ENCODE measurements at regions not wholly inside any gene's neighbourhood (a gene's known extent, or its start where the extent isn't known, plus 50 kb on each side); places are given as distances from the start of the nearest gene placed in this dataset.

DNA sequence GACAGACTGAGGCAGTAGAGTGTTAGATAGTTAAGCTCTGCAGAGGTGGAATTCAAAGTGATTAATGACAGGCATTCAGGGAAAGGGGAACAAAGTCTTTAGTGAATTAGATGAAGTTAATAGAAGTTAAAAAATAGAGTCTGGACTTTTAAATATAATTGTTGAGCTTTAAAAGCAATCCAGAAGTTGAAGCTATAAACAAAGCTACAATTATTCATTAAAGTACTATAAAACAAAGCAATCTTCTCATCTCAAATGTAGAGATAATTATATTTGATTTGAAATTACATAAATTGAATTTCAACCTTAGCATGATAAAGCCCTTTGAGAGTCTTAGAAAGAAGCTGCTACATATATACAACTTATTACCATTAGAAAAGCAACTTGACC, 710.6 kb downstream of the MRPL39 start:
- Mint-ChIP-seq H3K27ac (ENCODE audit: unreplicated experiment) (no peak overlapping the region), H3K4me3 (ENCODE audit: low read depth, unreplicated experiment) (no peak overlapping the region), H3K4me1 (ENCODE audit: low read depth, unreplicated experiment) (no peaks in the 10 kb centered on the region), H3K27me3 (ENCODE audit: unreplicated experiment) (no peaks in the 10 kb centered on the region), H3K9me3 (ENCODE audit: low read depth, unreplicated experiment) (peaks cover 8% of the 10 kb centered on the region), H3K36me3 (ENCODE audit: insufficient read depth, unreplicated experiment) (no peaks in the 10 kb centered on the region)
- CTCF ChIA-PET: no interaction called here
- no TSS peak for BruUV-seq (replicated peaks)
- no peak for DNase-seq
- intact Hi-C loops (cut with micrococcal nuclease; ENCODE audit: unreplicated experiment): no loop called here
- TF ChIP-seq, protein P1, sequence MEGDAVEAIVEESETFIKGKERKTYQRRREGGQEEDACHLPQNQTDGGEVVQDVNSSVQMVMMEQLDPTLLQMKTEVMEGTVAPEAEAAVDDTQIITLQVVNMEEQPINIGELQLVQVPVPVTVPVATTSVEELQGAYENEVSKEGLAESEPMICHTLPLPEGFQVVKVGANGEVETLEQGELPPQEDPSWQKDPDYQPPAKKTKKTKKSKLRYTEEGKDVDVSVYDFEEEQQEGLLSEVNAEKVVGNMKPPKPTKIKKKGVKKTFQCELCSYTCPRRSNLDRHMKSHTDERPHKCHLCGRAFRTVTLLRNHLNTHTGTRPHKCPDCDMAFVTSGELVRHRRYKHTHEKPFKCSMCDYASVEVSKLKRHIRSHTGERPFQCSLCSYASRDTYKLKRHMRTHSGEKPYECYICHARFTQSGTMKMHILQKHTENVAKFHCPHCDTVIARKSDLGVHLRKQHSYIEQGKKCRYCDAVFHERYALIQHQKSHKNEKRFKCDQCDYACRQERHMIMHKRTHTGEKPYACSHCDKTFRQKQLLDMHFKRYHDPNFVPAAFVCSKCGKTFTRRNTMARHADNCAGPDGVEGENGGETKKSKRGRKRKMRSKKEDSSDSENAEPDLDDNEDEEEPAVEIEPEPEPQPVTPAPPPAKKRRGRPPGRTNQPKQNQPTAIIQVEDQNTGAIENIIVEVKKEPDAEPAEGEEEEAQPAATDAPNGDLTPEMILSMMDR (IDR thresholded peaks at IDR 0.05; ENCODE audit: unreplicated experiment): no peak

DNA sequence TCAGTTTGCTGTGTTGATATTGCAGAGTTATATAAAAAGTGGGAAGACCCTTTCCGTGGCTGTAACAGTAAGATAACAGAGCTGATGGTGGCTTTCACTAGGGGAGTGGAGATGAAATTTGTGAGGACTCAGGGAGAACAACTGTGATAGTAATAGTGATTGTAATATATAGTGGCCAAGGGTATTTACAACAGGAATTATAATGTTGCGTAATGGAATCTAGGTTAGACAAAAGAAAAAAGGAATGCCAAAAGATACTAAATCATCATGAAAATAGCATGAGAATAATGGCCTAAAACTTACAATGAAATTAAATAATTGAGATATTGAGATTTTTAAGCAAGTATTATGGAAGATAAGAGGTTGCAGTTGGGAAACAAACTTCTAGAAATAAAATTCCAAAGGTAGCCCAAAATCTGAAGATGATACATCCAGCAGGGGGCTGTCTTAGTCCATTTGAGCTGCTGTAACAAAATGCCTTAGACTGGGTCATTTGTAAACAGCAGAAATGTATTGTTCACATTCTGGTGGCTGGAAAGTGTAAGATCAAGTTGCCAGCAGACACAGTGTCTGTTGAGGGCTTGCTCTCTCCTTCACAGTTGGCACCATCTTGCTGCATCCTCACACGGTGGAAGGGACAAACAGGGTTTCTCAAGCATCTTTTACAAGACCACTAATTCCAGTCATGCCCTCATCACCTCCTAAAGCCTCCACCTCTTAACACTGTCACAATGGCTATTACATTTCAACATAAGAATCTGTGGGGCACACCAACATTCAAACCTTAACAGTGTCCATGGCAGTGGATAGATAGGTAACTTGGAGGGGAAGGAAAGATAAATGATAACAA, 711.2 kb downstream of the MRPL39 start:
- BruUV-seq (replicated peaks): no TSS peak
- no peak for DNase-seq
- peaks cover 8% of the 10 kb centered on the region for H3K9me3 Mint-ChIP-seq (ENCODE audit: low read depth, unreplicated experiment)
- TF ChIP-seq, protein P1 (IDR thresholded peaks at IDR 0.05; ENCODE audit: unreplicated experiment): no peak
- H3K27me3 Mint-ChIP-seq (ENCODE audit: unreplicated experiment): no peaks in the 10 kb centered on the region
- CTCF ChIA-PET: no interaction called here
- intact Hi-C loops (cut with micrococcal nuclease; ENCODE audit: unreplicated experiment): no loop called here
- no peaks in the 10 kb centered on the region for H3K36me3 Mint-ChIP-seq (ENCODE audit: insufficient read depth, unreplicated experiment)
- no peak overlapping the region for H3K27ac Mint-ChIP-seq (ENCODE audit: unreplicated experiment)
- no peaks in the 10 kb centered on the region for H3K4me1 Mint-ChIP-seq (ENCODE audit: low read depth, unreplicated experiment)
- no peak overlapping the region for H3K4me3 Mint-ChIP-seq (ENCODE audit: low read depth, unreplicated experiment)

DNA sequence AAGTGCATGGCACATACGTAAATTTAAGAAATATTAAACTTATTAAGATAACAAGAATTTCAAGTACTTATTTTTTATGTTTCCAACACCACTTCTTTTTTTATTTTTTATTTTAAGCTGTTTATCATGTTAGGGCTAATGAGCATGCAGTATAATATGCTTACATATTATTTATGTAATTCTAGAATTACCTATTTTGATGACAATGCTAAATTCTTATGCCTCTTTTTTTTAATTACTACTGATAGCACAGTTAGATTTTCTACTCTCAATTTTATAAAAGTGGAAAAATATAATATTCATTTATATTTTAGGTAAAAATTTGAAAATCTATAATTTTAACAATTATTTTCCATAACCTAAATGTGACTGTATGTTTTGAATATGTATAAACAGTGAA, 713.0 kb downstream of the MRPL39 start:
- BruUV-seq (replicated peaks): no TSS peak
- peaks cover 3% of the 10 kb centered on the region for H3K9me3 Mint-ChIP-seq (ENCODE audit: low read depth, unreplicated experiment)
- CTCF ChIA-PET: no interaction called here
- TF ChIP-seq, protein P1 (IDR thresholded peaks at IDR 0.05; ENCODE audit: unreplicated experiment): no peak
- no peak overlapping the region for H3K4me3 Mint-ChIP-seq (ENCODE audit: low read depth, unreplicated experiment)
- H3K27me3 Mint-ChIP-seq (ENCODE audit: unreplicated experiment): no peaks in the 10 kb centered on the region
- H3K36me3 Mint-ChIP-seq (ENCODE audit: insufficient read depth, unreplicated experiment): no peaks in the 10 kb centered on the region
- no peak overlapping the region for H3K27ac Mint-ChIP-seq (ENCODE audit: unreplicated experiment)
- H3K4me1 Mint-ChIP-seq (ENCODE audit: low read depth, unreplicated experiment): no peaks in the 10 kb centered on the region
- no peak for DNase-seq
- intact Hi-C loops (cut with micrococcal nuclease; ENCODE audit: unreplicated experiment): no loop called here

DNA sequence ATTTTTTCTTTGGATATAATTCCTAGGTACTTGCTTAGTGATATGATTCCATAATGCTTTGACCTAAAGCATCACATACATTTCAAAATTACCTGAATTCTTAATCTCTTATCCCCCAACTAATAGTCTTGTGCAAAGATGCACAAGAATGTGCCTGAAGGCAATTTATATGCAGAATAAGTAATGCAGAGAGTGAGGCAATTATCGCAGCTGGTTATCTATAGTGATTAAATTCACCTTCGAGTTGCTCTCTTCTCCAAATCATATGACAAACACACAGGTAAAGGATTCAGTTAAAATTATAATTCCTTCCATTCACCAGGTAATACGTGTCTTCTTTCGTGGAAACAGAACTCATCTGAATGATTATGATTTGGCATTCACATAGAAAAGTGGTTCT, 717.3 kb downstream of the MRPL39 start:
- TF ChIP-seq, protein P1 (IDR thresholded peaks at IDR 0.05; ENCODE audit: unreplicated experiment): no peak
- H3K4me1 Mint-ChIP-seq (ENCODE audit: low read depth, unreplicated experiment): no peaks in the 10 kb centered on the region
- no peaks in the 10 kb centered on the region for H3K9me3 Mint-ChIP-seq (ENCODE audit: low read depth, unreplicated experiment)
- no TSS peak for BruUV-seq (replicated peaks)
- CTCF ChIA-PET: no interaction called here
- H3K4me3 Mint-ChIP-seq (ENCODE audit: low read depth, unreplicated experiment): no peak overlapping the region
- intact Hi-C loops (cut with micrococcal nuclease; ENCODE audit: unreplicated experiment): no loop called here
- no peaks in the 10 kb centered on the region for H3K36me3 Mint-ChIP-seq (ENCODE audit: insufficient read depth, unreplicated experiment)
- no peaks in the 10 kb centered on the region for H3K27me3 Mint-ChIP-seq (ENCODE audit: unreplicated experiment)
- no peak for DNase-seq
- H3K27ac Mint-ChIP-seq (ENCODE audit: unreplicated experiment): no peak overlapping the region

All from Calu3 (cell line).